Adrenal gland (tissue), 5 donors: ENCODE measurements at regions not wholly inside any gene's neighbourhood (a gene's known extent, or its start where the extent isn't known, plus 50 kb on each side); places are given as distances from the start of the nearest gene placed in this dataset.

Source experiments
- POLR2A ChIP-seq, 2 donors: fragments of 450-650 bp; IDR thresholded peaks; one replicate each; pipeline ENCODE4 v1.6.1; 2017; ENCODE audit warnings: antibody characterized with exemption in 2 of 2, mild to moderate bottlenecking in 2 of 2, moderate library complexity in 1 of 2
- TF ChIP-seq, protein P1 (sequence below), 6 experiments: fragments of 450-650 bp in 4 of 6; fragments of 200-600 bp in 2 of 6; sonication (generic) in 1 of 6; IDR thresholded peaks; 1 replicate in 5 of 6; 2 replicates in 1 of 6; pipeline versions ENCODE4 v1.5.1 to v1.8.0; 2016 to 2021; ENCODE audit warnings: antibody characterized with exemption in 6 of 6, mild to moderate bottlenecking in 2 of 6, moderate library complexity in 1 of 6
- donor health status: DM: no; HTN: no; CAD: no.

DNA sequence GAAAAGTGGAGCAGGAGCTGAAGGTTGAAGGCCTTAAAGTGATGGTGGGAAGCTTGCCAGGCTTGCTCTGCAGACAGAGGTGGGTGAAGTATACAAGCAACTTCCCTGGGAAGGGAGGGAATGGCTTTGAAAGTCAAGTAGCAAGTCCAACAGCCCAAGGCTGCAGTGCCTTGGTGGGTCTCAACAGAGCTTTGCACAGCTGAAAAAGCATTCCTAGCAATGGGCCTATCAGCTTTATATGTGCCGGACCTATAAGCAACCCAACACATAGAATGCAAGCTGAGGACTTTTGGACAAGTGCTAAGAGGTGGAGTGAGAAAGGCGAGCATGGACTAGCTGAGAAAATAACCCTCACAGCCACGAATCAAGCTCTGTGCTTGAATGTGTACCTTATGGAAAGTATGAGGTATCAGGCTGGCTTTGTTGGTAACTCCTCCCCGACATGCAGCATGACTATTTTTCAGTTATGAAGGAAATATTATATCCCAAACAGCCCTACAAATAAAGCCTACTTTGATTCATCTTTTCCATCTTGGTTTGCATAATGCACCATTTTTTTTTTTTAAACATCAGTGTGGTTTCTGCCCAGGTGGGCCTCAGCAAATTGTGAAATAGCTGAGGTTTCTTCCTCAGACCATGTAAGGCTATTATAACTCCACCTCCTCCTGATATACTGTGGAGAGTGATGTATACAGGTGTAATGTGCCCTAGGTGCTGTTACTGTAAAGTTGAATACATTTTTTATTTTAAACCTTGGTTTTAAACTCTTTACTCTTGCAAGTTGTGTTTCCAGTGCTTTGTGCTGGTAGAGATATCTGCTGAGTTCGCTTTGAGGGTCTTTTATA lies 241.4 kb upstream of the CXCR4 start:
- TF ChIP-seq, protein P1, sequence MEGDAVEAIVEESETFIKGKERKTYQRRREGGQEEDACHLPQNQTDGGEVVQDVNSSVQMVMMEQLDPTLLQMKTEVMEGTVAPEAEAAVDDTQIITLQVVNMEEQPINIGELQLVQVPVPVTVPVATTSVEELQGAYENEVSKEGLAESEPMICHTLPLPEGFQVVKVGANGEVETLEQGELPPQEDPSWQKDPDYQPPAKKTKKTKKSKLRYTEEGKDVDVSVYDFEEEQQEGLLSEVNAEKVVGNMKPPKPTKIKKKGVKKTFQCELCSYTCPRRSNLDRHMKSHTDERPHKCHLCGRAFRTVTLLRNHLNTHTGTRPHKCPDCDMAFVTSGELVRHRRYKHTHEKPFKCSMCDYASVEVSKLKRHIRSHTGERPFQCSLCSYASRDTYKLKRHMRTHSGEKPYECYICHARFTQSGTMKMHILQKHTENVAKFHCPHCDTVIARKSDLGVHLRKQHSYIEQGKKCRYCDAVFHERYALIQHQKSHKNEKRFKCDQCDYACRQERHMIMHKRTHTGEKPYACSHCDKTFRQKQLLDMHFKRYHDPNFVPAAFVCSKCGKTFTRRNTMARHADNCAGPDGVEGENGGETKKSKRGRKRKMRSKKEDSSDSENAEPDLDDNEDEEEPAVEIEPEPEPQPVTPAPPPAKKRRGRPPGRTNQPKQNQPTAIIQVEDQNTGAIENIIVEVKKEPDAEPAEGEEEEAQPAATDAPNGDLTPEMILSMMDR (IDR thresholded peaks at IDR 0.05), result no peak
- no peak for TF ChIP-seq POLR2A (IDR thresholded peaks at IDR 0.05)
